HepG2 (cell line): ENCODE measurements at regions not wholly inside any gene's neighbourhood (a gene's known extent, or its start where the extent isn't known, plus 50 kb on each side); places are given as distances from the start of the nearest gene placed in this dataset.

Experiments used
- IKZF4 ChIP-seq: sonication (generic); formaldehyde crosslinking; IDR thresholded peaks from 2 replicates; pipeline ENCODE4 v1.5.1; 2020; ENCODE audit warnings: borderline replicate concordance, mild to moderate bottlenecking, low read depth, missing genetic modification reagents; ENCODE audit errors: not compliant biosample characterization
- NFE2L1 ChIP-seq: sonication (generic); formaldehyde crosslinking; IDR thresholded peaks from 2 replicates; pipeline ENCODE4 v1.4.0; 2020; ENCODE audit warnings: missing genetic modification reagents, mild to moderate bottlenecking, borderline replicate concordance
- TF ChIP-seq, protein P1 (sequence below): sonication (generic); formaldehyde crosslinking; IDR thresholded peaks from 2 replicates; pipeline ENCODE4 v1.9.0; 2021; ENCODE audit warnings: missing genetic modification reagents, borderline replicate concordance
- TF ChIP-seq, protein P2 (sequence below): sonication (generic); formaldehyde crosslinking; IDR thresholded peaks from 2 replicates; pipeline ENCODE4 v1.5.1; 2020; ENCODE audit warnings: mild to moderate bottlenecking, missing genetic modification reagents, moderate library complexity
- TF ChIP-seq, protein P3 (sequence below): sonication (generic); formaldehyde crosslinking; IDR thresholded peaks from 2 replicates; pipeline ENCODE4 v1.4.0; 2020; ENCODE audit warnings: missing genetic modification reagents
- TF ChIP-seq, protein P4 (sequence below): IDR thresholded peaks from 2 replicates; pipeline ENCODE4 v1.6.1; 2012; ENCODE audit warnings: inconsistent platforms

DNA sequence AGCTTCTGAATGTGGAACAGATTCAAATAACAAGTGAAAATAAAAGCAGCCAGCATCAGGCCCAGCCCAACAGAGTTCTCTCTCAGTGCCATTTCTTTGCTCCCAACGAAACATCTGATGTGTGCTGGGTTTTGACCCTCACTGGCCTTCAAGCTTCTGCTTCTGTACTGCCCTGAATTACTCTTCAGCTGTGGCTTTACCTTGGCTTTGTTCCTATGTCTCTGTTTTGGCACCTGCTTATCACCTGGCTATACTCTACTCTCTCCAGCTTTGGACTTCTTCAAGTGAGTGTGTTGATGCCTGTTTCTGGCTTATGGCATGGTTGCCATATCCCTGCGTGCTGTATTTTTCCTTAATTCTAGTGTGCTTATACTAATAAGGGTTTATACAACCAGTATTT lies 768.3 kb downstream of the SORCS1 start (continued):
- TF ChIP-seq, protein P1, sequence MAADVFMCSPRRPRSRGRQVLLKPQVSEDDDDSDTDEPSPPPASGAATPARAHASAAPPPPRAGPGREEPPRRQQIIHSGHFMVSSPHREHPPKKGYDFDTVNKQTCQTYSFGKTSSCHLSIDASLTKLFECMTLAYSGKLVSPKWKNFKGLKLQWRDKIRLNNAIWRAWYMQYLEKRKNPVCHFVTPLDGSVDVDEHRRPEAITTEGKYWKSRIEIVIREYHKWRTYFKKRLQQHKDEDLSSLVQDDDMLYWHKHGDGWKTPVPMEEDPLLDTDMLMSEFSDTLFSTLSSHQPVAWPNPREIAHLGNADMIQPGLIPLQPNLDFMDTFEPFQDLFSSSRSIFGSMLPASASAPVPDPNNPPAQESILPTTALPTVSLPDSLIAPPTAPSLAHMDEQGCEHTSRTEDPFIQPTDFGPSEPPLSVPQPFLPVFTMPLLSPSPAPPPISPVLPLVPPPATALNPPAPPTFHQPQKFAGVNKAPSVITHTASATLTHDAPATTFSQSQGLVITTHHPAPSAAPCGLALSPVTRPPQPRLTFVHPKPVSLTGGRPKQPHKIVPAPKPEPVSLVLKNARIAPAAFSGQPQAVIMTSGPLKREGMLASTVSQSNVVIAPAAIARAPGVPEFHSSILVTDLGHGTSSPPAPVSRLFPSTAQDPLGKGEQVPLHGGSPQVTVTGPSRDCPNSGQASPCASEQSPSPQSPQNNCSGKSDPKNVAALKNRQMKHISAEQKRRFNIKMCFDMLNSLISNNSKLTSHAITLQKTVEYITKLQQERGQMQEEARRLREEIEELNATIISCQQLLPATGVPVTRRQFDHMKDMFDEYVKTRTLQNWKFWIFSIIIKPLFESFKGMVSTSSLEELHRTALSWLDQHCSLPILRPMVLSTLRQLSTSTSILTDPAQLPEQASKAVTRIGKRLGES (CRISPR knock-in tag), result no peak
- TF ChIP-seq IKZF4 (CRISPR knock-in tag), result no peak
- TF ChIP-seq, protein P2, sequence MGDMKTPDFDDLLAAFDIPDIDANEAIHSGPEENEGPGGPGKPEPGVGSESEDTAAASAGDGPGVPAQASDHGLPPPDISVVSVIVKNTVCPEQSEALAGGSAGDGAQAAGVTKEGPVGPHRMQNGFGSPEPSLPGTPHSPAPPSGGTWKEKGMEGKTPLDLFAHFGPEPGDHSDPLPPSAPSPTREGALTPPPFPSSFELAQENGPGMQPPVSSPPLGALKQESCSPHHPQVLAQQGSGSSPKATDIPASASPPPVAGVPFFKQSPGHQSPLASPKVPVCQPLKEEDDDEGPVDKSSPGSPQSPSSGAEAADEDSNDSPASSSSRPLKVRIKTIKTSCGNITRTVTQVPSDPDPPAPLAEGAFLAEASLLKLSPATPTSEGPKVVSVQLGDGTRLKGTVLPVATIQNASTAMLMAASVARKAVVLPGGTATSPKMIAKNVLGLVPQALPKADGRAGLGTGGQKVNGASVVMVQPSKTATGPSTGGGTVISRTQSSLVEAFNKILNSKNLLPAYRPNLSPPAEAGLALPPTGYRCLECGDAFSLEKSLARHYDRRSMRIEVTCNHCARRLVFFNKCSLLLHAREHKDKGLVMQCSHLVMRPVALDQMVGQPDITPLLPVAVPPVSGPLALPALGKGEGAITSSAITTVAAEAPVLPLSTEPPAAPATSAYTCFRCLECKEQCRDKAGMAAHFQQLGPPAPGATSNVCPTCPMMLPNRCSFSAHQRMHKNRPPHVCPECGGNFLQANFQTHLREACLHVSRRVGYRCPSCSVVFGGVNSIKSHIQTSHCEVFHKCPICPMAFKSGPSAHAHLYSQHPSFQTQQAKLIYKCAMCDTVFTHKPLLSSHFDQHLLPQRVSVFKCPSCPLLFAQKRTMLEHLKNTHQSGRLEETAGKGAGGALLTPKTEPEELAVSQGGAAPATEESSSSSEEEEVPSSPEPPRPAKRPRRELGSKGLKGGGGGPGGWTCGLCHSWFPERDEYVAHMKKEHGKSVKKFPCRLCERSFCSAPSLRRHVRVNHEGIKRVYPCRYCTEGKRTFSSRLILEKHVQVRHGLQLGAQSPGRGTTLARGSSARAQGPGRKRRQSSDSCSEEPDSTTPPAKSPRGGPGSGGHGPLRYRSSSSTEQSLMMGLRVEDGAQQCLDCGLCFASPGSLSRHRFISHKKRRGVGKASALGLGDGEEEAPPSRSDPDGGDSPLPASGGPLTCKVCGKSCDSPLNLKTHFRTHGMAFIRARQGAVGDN (CRISPR knock-in tag), result no peak
- TF ChIP-seq, protein P3, sequence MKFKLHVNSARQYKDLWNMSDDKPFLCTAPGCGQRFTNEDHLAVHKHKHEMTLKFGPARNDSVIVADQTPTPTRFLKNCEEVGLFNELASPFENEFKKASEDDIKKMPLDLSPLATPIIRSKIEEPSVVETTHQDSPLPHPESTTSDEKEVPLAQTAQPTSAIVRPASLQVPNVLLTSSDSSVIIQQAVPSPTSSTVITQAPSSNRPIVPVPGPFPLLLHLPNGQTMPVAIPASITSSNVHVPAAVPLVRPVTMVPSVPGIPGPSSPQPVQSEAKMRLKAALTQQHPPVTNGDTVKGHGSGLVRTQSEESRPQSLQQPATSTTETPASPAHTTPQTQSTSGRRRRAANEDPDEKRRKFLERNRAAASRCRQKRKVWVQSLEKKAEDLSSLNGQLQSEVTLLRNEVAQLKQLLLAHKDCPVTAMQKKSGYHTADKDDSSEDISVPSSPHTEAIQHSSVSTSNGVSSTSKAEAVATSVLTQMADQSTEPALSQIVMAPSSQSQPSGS, result no peak
- no peak for TF ChIP-seq NFE2L1 (CRISPR knock-in tag)
- TF ChIP-seq, protein P4, sequence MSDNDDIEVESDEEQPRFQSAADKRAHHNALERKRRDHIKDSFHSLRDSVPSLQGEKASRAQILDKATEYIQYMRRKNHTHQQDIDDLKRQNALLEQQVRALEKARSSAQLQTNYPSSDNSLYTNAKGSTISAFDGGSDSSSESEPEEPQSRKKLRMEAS, result no peak
